Renal pelvis (tissue), 1 donor: ENCODE measurements at regions not wholly inside any gene's neighbourhood (a gene's known extent, or its start where the extent isn't known, plus 50 kb on each side); places are given as distances from the start of the nearest gene placed in this dataset.
A peak's percentile ranks its signal among the peaks of the same experiment; 100 is the strongest.

ENCODE experiments used
- DNase-seq: peaks from one replicate; pipeline ENCODE4 v3.0.0-alpha.2; 2013

- no peak for DNase-seq
Observed at GRCh38 chr18:71505526-71505925, 1038.6 kb downstream of the CBLN2 start.

GRCh38 chr18:71503222-71503621, 1040.9 kb downstream of the CBLN2 start:
- DNase-seq = no peak

DNA sequence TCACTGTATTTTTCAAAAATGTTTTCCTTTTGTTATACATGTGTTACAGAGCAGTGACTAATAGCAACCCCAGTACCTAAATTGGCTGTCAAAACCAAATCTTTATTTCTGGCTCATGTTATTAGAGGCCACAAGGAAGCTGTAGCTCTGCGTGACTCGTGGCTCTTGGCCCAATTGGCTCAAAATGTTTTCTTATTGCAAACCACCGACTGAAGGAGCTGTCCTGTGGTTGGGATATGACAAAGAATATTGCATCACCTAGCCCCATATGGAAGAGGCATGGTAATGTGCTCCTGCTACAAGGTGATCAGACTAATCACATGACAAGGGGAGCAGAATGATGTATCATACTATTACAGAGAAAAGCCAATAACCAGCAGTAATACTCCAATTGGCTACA, 1058.5 kb downstream of the CBLN2 start:
- DNase-seq = no peak

DNA sequence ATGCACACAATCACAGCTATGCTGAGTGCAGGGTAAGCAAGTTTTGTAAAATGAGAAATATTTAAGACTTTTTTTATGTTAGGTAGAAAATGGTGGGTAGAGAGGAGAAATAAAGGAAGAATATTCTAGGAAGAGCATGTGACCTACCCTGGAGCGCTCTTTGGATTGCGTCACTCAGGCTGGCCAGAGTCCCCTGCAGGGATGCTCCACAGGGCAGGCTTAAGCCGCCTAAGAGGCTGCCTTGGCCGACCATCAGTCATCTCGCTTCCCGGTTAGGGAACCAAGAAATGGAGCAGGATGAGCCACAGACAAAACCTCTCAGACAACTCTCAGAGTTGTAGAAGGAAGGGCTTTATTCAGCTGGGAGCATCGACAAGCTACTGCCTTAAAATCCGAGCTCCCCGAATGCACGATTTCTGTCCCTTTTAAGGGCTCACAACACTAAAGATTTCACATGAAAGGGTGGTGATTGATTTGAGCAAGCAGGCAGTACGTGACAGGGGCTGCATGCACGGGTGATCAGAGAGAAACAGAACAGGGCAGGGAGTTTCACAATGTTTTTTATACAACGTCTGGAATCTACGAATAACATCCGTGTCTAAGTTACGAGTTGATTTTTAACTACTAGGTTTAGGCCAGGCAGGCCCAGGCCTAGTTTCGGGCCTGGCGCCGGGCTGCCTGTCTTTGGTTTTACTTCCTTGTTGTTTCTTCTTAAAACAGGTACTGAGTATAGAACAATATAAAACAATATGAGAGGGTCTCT, 1072.0 kb downstream of the CBLN2 start:
- peak; percentile 7 for DNase-seq

DNA sequence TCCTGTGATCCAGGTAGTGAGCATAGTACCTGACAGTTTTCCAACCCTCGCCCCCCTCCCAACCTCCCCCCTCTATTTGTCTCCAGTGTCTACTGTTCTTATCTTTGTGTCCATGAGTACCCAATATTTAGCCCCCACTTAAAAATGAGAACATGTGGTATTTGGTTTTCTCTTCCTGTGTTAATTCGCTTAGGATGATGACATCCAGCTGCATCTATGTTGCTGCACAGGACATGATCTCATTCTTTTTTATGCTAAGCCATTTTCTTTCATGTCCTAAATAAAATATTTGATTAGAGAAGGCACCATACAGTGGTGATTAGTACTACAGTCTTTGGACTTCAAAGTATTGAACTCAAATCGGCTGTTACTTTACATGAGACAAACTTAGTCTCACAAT, 1087.9 kb downstream of the CBLN2 start:
- DNase-seq = no peak

DNA sequence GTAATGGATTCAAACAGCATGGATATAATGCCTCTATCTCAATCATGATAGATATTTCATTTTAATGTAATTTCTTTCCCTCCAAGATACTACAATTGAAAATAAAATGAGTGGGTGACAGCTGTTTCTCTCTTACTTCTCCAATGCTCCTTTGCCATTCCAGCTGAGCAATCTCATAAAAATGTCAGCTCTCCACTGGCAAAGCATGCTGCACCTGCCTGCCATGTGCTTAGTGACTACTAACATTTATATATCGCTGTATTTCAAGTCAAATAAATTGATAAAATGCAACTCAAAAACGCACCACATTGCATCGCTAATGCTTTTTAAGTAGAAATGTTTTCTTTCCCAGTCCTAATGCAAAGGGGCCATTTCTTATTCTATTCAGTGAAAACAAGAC, 1093.9 kb downstream of the CBLN2 start:
- no peak for DNase-seq

DNA sequence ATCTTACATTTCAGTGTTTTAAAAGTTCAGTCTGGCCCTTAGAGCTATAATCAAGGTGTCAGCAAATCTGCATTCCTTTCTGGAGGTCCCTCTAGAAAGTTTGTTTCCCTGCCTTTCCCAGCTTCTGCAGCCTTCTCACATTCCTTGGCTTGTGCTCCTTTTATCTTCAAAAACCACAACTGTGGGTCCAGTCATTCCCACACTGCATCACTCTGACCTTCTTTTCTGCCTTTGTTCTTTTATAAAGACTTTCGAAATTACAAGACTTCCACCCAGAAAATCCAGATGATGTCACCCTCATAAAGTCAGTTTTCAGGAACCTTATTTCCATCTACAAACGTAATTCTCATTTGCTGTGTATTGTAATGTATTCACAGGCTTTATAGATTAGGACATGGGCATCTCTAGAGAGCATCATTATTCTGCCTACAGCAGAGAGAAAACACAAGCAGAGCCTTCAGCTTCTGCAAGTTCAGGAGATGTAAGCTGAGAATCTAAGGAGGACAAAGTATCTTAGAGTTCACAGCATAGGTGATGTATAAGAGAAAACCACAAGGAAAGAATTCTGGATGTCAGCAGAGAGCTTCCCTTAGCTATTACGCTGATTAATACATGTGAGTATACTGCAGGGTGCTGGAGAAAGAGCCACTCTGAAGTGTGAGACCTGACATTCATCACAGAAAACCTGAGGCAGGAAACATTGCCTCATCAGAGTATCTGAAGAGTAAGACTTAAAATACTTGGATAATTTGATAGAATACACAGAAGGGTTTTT, 1100.2 kb downstream of the CBLN2 start:
- DNase-seq = peak; percentile 33

GRCh38 chr18:71442731-71443141, 1101.4 kb downstream of the CBLN2 start:
- DNase-seq = peak; percentile 48

GRCh38 chr18:71441156-71441555, 1103.0 kb downstream of the CBLN2 start:
- DNase-seq = no peak

- DNase-seq = no peak
Observed at GRCh38 chr18:71437511-71437910, 1106.6 kb downstream of the CBLN2 start.

DNA sequence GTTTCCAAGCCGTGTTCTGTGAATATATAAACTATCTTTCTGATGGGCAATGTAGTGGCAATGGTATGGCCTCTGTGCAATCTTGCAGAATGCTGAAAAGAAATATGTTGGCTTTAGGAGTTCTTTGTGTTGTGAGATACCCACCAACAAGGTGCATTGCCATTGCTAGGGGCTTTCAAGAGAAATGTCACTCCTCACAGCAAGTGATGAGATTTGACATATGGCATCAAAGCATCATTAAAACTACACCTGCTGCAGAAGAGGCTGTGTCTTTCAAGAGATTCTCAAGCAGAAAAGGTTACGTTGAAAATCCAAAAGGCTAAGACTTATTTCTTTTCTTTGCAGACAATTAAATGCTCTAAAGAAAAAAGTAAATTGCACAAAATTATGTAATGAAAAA, 1110.8 kb downstream of the CBLN2 start:
- DNase-seq = no peak

DNA sequence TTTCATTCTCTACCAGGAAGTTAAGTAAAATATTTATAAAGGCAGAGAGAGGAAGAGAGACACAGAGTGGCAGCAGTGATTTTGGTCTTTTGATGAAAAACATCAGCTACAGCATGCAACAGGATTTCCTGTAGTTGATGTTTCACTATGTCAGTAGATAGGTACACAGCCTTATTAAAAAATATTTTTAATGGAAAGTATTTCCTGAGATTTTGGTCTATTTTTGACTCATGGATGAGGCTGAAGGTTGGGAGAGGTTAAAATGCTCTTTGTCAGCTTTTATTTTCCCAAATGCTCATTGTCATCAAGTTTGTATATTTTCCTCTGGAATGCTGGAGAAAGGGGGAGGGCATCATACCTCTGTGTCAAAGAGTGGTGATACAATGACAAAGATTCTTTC, 1112.5 kb downstream of the CBLN2 start:
- no peak for DNase-seq

- no peak for DNase-seq
Observed at GRCh38 chr18:71431171-71431570, 1113.0 kb downstream of the CBLN2 start.

GRCh38 chr18:71426441-71426840, 1117.7 kb downstream of the CBLN2 start:
- no peak for DNase-seq

GRCh38 chr18:71405169-71405809, 1116.4 kb downstream of the SOCS6 start:
- DNase-seq = no peak

DNA sequence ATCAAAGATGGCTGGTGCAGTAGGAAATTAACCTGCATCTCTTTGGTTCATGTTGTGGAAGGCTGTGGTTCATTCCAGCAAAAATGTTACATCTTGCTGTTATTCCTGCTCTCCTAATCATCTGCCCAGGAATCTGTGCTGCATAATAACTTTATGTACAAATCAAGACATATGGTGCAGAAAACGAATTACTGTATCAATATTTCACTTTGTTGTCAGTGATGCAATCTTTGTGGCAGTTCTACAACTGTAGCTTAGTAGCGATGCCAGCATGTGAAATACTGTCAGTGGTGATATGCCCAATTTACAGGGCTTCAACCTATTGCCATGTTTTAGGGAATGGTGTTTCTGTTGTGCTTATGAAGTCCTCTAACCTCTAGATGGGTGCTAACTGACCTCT, 1114.7 kb downstream of the SOCS6 start:
- DNase-seq = no peak

- no peak for DNase-seq
Observed at GRCh38 chr18:71398531-71398930, 1109.7 kb downstream of the SOCS6 start.

- no peak for DNase-seq
Observed at GRCh38 chr18:71388148-71388547, 1099.3 kb downstream of the SOCS6 start.

DNA sequence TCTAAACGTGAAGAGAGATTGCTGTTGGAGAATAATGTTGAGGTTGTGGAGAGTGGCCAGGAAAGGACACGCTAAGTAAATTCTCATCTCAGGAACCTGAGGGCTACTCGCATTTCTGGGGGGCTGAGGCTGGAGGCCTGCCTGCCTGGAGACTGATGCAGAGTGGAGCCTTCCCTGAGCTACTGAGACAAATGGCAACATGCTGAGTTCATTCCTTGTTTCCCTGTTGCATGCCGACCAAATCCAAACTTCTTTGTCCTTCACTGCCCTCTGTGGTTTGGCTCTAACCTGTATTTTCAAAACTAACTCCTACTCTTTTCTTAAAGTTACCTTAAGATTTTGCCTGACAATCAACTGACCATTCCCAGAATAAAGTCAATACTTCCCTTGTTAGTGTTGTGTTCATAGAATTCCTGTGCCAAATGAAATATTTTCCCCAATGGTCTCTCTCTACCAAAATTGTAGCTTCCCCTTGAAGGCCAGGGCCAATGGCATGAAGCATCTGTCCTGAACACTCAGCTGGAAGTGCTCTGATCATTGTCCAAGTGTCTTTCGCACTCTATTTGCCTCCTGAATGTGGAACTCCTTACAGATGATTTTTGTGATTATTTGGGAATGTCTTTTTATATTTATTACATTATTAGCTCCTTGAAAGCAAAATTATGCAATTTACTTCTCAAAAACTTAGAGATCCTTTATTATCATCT, 1085.6 kb downstream of the SOCS6 start:
- DNase-seq = no peak

DNA sequence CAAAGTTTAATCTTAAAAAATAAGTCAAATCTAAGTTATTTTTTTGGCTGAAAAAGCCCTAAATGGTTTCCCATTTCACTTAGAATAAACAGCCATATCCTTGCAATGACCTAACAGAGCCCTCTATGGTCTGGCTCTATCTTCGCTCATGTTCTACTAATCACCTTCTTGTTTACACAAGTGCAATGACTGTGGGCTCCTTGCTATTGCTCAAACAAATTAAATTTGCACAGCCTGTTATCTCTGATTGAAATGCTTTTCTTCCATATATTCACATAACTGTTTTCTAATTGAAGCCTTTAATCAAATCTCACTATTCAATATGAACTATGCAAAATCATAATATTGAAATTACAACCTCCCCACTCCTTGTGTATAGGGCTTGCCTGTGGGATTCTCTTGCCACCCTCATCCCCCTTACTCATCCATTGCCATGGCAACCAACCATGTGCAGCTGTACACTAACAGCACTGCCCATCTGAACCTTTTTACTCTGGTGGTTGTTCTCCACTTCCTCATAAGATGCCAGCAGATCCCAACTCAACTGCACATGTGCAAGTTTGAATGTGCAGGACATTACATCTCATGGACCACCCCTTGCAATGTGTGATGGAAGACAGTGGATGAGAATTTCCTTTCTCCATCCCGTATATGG, 1083.2 kb downstream of the SOCS6 start:
- DNase-seq = no peak

DNA sequence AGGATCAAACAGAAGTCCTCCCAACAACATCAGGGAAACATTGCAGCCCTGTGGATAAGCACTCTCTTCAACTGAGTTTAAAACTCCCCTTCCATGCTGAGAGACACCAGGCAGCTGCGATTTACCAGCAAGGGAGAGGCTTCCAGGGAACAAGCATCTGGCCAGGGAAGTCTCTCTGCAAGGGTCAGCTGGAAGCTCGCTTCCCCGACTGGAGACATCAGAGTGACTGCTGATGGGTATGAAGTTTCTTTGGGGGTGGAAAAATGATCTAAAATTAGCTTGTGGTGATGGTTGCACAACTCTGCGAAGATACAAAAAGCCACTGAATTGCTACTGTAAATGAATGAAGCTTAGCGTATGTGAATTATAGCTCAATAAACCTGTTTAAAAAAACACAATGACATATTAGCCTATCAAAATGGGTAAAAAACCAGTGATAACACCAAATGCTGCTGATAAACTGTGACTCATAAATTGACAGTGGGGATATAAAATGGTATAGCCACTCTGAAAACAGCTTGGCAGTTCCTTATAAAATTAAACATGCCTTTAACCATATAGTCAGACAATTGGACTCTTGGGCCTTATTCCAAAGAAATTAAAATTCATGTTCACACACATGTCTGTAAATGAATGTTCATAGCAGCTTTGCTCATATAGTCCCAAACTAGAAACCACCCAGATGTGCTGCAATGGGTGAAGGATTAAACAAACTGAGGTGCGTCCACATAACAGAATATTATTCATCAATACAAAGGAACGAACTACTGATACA, 1082.0 kb downstream of the SOCS6 start:
- no peak for DNase-seq
